HG03558 (cell line): ENCODE measurements at regions not wholly inside any gene's neighbourhood (a gene's known extent, or its start where the extent isn't known, plus 50 kb on each side); places are given as distances from the start of the nearest gene placed in this dataset.

Experiments used
- ATAC-seq: cut with Tn5 transposase; IDR thresholded peaks from one replicate; pipeline ENCODE4 v1.9.1; 2021; ENCODE audit warnings: moderate number of reproducible peaks; ENCODE audit not compliant: unreplicated experiment; ENCODE audit errors: extremely low read depth

DNA sequence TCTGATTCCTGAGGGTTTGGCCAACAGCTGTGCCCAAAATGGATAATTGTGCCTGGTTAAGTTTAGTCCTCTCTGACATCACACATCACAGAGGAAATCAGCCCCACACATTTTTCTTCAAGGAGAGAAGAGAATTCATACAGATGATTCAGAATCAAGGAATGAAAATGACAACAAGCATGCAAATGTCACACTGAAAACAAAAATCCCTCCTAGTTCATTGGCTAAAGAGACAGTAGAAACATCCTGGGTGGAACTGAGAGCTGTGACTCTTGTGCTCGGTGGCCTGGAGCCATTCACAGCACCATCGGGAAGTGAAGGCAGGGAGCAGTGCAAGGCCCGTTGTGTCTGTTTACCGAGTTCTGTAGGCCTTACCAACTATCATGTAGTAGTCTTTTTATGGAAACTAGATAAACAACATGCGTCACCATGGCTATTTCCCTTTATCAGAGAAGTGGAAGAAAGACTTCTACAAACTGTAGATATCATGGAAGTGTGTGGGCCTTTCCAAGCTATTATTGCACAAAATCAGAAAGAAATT lies 81.7 kb upstream of the TENT5A start:
- ATAC-seq: no peak

DNA sequence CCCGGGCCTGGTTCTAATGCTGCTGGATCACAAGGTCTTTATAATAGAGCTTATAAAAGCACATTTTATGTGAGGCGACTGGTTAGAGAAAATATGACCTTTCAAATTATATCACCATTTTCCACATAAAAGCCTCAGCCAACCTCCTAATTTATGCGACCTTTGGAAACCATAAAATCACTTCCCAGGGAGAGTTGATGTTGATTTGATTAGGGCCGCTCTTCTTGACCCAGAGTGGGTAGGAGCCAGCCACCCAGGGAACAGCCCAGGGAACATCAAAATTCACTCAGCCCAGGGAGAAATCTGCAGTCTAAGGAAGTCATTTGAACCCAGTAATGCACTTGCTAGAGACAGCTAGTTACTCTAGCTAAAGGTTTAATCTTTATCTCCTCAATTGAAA lies 79.8 kb upstream of the TENT5A start:
- ATAC-seq: no peak

DNA sequence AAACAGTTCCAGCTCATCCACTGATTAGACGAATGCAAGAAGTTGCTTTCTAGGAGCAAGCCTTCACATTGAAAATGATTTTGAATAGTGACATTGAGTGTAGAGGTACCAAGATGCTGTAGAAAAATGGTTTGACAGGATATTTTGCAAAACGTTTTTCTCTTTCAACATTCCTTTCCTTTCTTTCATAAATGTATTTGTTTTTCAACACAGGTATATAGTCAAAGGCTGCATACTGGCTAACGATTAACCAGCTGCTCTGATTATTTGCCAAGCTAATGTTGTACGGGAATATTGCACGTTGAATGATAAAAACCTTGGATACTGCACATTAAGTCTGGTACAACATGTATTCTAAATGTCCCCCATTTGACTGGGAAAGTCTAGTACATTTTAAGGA lies 78.8 kb upstream of the TENT5A start:
- ATAC-seq: no peak

- no peak for ATAC-seq
These were observed 74.3 kb upstream of the TENT5A start for GRCh38 chr6:81826784-81827183.

- ATAC-seq: no peak
These were observed 70.1 kb upstream of the TENT5A start for GRCh38 chr6:81822568-81822967.

GRCh38 chr6:81821449-81821848 lies 69.0 kb upstream of the TENT5A start:
- ATAC-seq: no peak

DNA sequence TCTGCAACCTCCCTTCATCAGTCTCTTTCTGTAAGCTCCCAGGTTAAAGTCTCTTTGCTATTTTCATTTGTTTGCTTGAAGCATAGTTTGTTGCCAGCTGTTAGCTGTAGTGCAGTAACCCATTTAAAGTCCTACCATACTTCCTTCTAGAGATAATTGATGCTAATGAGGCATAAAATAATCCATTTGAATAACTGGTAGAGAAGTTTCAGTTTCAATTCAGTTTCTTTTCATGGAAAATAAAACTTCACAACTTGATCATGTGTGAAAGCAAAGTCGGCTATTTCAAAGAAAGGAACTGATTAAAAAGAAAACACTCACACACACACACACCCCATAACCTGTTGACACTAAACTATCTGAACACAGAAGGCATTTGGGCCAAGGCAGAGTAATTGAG lies 68.5 kb upstream of the TENT5A start:
- ATAC-seq: no peak

- no peak for ATAC-seq
These were observed 67.9 kb upstream of the TENT5A start for GRCh38 chr6:81820422-81820821.

DNA sequence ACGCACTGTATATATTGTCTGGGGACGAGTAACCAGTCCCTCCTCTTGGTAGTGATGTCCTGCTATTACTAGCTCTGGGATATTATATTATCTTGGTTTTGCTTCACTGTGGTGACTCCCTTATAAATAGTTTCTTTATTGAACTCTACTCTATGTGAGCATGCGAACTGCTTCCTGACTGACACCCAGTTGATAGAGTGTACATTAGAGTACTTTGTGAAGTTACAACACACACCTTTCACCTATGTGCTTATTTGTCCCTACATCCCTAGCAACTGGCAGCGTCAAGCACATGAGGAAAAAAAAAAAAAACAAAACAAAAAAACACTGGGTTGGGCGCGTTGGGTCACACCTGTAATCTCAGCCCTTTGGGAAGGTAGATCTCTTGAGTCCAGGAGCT lies 67.3 kb upstream of the TENT5A start:
- no peak for ATAC-seq

GRCh38 chr6:81818901-81819361 lies 66.5 kb upstream of the TENT5A start:
- ATAC-seq: no peak

- no peak for ATAC-seq
These were observed 63.9 kb upstream of the TENT5A start for GRCh38 chr6:81816380-81816779.

DNA sequence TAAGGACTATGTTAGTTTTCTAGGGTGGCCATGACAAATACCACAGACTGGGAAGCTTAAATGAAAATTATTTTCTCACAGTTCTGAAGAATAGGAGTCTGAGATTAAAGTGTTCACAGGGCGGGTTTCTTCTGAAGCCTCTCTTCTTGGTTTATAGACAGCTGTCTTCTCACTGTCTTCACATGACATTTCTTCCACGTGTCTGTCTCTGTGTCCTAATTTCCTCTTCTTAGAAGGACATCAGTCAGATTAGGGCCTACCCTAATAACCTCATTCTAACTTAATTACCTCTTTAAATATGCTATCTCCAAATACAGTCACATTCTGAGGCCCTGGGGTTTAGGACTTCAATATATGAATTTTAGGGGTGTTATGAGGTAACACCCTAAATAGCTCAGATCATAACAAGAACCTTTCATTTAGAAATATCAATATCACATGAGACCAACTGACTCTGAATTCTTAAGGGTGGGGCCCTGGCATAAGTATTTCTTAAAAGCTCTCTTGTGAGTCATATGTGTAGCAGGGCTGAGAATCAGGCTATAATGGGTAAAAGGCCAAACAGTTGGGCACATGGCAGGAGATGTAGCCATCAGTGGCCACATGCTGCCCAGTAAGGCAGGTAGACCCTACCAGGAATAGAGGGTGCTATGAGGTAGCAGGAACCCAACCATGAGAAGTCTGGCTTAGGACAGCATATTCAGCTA lies 62.0 kb upstream of the TENT5A start:
- ATAC-seq: no peak

- no peak for ATAC-seq
These were observed 60.8 kb upstream of the TENT5A start for GRCh38 chr6:81813305-81813704.

- no peak for ATAC-seq
These were observed 59.9 kb upstream of the TENT5A start for GRCh38 chr6:81812401-81812800.

GRCh38 chr6:81808851-81809570 lies 56.5 kb upstream of the TENT5A start:
- no peak for ATAC-seq

- no peak for ATAC-seq
These were observed 54.5 kb upstream of the TENT5A start for GRCh38 chr6:81806793-81807565.

DNA sequence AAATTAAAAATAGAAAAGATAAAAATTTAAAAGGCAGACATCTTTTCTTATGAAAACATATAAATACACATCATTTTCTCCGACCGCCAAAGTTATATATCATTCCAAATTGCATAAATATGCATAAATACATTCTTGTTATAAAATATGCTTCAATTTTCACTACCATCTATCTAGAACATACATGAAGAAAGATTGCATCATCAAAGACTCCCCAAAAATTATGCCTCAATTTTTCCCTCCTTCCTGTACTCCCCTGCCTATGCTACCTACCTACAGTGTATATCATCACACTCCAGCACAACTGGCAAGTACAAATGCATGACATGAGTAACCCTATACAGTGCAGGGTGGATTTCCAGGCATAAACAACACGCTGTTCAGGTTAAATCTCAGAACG lies 49.9 kb upstream of the TENT5A start:
- ATAC-seq: no peak
